Stimulated activated naive CD8-positive, alpha-beta T cell treated with anti-CD3 and anti-CD28 coated beads, Interleukin-15, Interleukin-2, amounts not matched to agents 100 U/mL and 50 U/mL, for 24 hours (primary cell): ENCODE measurements at regions not wholly inside any gene's neighbourhood (a gene's known extent, or its start where the extent isn't known, plus 50 kb on each side); places are given as distances from the start of the nearest gene placed in this dataset.

Experiments
- ATAC-seq: fragments of 150-1000 bp; cut with Tn5 transposase; one replicate; pipeline ENCODE4 v1.10.0; 2021
- DNase-seq: peaks from one replicate; pipeline ENCODE4 v3.0.0; 2021

- ATAC-seq (no peak), DNase-seq (no peak)
These were observed 68.1 kb upstream of the SFMBT2 start for GRCh38 chr10:7478727-7479457.

GRCh38 chr10:7477538-7478334 lies 66.9 kb upstream of the SFMBT2 start:
- no peak for ATAC-seq
- DNase-seq = no peak

DNA sequence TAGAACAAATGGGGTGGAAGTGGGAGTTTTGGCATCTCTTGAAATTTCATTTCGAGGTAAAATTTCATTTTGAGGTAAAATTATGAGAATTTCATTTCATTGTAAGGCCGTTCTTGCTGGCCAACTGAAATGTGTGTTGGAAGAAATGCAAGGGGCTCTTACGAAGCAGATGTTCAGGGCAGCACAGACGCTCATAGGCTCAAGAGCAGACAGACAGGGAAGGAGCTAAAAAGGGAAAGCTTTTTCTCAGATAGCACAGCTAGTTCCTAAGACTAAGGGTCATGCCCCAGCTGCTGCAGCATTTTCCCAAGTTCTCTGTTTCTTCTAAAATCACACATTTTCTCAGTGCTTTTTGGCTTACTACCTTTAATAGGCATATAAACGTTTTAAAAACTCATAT lies 65.1 kb upstream of the SFMBT2 start:
- DNase-seq (no peak), ATAC-seq (no peak)

DNA sequence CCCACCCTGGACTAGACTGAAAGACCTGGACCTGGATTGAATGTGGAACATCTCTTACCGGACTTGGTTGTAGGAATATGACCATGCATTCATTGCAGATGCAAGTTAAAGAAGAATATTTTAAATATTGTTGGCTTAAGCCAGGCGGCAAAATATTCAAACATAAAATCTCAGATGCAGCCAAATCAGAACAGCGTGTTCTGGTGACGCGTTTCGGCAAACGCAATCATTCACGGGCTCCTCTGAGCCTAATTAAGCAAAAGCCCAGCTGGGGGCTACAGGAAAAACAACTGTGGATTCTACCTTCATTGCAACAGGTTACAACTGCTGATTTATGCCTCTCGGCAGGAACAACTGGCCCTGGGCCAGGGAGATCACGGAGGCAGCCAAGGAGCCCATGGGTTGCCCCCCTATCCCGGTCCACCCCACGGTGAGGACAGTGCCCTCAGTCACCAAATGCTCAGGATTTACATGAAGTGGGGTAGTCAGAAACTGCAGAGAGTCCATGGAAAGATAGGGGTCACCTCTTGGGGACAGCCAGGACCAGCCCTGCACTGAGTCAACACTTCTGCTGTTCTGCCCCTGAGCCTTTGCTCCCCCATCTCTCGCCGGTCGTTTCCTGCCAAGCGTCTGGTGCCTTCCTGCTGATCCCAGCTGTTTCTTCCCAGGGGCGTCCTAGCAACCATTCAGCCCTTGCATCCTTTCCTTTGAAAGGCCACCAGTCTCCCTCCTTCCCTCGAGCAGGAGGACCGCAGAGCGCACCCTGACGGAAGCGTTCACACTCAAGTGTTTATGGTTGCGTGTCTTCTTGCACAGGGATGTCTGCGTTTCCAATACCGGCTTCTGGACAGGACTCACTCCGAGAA lies 64.4 kb upstream of the SFMBT2 start:
- peak; percentile 7 for ATAC-seq
- DNase-seq = no peak

GRCh38 chr10:7474388-7474787 lies 63.6 kb upstream of the SFMBT2 start:
- no peak for ATAC-seq

GRCh38 chr10:7473474-7473873 lies 62.6 kb upstream of the SFMBT2 start:
- ATAC-seq = no peak

More at GRCh38 chr10:7474388-7474787, 63.6 kb upstream of the SFMBT2 start:
- no peak for DNase-seq

DNA sequence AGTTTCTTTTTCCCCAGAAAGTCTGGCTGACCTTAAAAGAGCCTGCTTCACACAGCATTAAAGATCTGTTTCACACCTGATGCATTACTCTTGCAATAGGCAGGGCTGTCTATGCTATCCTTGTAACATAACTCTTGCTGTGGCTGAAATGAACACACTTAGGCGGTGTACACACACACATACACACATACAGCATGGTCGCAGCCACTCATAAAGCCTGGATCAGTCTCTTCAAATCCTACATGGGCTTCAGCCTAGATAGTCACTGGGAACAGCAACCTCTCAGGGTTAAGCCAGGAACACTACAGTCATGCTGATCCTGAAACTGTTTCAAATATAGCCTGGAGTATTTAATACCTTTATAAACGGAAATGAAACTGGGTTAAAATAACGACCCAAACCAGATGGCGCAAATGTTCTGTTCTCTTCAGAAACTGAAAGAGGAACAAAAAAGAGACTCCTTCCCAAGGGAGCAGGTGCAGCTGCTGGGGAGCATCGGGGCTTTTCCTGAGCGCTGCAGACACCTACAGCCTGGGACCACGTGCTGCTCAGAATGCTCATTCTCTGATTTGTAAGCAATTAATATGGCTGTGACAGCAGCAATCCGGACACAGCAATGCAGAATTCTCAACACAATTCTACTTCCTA lies 61.0 kb upstream of the SFMBT2 start:
- ATAC-seq = peak; percentile 55
- DNase-seq = peak; percentile 42

More at GRCh38 chr10:7473474-7473873, 62.6 kb upstream of the SFMBT2 start:
- no peak for DNase-seq

DNA sequence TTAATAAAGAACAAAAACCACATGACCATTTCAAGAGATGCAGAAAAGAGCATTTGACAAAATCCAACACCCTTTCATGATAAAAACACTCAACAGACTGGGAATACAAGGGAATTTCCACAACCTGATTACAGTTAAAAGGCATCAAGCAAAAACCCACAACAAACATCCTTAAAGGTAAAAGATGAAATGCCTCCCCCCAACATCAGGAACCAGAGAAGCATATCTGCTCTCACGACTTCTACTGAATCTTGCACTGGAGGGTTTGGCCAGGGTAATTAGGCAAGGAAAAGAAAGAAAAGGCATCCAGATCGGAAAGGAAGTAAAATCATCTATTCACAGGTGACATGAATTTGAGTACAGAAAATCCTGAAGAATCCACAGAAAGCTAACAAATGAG lies 59.5 kb upstream of the SFMBT2 start:
- no peak for ATAC-seq
- no peak for DNase-seq

GRCh38 chr10:7467031-7467667 lies 56.3 kb upstream of the SFMBT2 start:
- ATAC-seq = no peak
- no peak for DNase-seq

DNA sequence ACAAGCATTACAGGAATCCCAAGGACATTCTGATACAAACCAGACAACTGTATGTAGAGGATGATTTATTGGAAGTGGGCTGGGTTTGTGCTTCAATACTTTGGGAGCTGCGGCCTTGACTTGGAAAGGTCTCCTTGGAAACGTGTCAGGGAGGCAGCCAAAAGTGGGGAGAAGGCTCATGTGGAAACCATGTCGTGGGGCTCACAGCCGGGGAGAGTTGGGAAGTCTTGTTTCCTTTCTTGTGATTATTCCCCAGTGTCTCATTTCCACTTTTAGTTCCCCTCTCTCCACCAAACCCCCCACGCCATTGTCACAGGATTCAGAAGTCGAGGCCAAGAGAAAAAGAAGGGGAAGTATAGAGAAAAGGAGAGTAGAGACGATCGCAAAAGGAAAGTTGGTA lies 53.9 kb upstream of the SFMBT2 start:
- DNase-seq (no peak), ATAC-seq (no peak)
